ENCODE measurements at regions not wholly inside any gene's neighbourhood (a gene's known extent, or its start where the extent isn't known, plus 50 kb on each side); places are given as distances from the start of the nearest gene placed in this dataset.
A peak's percentile ranks its signal among the peaks of the same experiment; 100 is the strongest.

DNA sequence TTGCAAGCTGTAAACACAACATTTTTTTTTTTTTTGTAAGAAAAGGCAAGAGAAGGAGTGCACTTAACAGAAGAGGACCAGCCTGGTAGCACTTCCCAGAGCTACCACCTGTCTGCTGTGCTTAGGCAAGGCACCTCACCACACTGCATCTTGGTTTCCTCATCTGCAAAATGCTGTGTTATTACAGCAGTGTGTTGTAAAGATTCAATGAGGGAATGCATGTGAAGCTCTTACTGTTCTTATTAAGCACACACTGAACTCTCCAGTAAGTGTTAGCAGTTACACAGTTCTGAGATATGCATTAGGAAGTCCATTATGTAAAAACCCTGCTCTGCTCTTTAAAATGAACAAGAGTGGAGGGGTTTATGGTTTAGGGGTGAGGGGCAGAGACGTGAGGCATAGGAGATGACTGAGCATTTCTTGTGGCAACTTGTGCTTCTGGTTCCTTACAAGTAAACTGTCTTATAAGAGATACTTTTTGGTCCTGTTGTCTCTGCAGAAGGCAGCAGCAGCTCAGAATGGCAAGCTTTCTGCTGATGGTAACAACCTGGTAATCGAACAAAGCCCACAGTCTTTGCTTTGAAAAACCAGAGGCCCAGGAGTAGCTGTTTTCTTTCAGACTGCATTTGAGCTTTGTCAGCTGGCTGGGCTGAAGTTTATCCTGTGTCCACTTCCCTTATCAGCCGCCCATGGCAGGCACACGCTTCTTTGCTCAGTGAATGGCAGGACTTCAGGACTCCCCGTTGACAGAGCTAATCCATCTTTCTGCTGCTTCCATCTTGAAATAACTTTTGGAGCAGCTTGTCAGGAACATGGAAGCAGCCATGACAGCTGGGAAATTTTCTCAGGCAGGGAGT lies 98.8 kb upstream of the BMPER start:
- Histone ChIP-seq H3K27me3 (ENCODE audit: control insufficient read depth, insufficient read depth, low read length) (no peaks in the 10 kb centered on the region), H3K27ac (ENCODE audit: low read depth, low read length) (no peak overlapping the region), H3K4me3 (ENCODE audit: low read depth, low read length) (no peak overlapping the region), H3K9me3 (ENCODE audit: control insufficient read depth, insufficient read depth, low read length) (no peaks in the 10 kb centered on the region; the same call in 1 of the 2 replicates)
- no peak for DNase-seq (ENCODE audit: low read depth, low spot score)
- TF ChIP-seq, protein P1, sequence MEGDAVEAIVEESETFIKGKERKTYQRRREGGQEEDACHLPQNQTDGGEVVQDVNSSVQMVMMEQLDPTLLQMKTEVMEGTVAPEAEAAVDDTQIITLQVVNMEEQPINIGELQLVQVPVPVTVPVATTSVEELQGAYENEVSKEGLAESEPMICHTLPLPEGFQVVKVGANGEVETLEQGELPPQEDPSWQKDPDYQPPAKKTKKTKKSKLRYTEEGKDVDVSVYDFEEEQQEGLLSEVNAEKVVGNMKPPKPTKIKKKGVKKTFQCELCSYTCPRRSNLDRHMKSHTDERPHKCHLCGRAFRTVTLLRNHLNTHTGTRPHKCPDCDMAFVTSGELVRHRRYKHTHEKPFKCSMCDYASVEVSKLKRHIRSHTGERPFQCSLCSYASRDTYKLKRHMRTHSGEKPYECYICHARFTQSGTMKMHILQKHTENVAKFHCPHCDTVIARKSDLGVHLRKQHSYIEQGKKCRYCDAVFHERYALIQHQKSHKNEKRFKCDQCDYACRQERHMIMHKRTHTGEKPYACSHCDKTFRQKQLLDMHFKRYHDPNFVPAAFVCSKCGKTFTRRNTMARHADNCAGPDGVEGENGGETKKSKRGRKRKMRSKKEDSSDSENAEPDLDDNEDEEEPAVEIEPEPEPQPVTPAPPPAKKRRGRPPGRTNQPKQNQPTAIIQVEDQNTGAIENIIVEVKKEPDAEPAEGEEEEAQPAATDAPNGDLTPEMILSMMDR (IDR thresholded peaks at IDR 0.05; ENCODE audit: low read depth, low read length): no peak
- POLR2A ChIA-PET: interaction anchor here (1.0 kb wide), 1 partner anchor 98 kb away, joined by 3 read pairs; no protein-coding TSS in a partner anchor
- CTCF ChIA-PET: interaction anchor here (1.1 to 2.0 kb wide), 5 partner anchors 48 to 563 kb away, joined by 3 to 13 read pairs (median 6); no protein-coding TSS in a partner anchor

- POLR2A ChIA-PET: interaction anchor here (1.0 kb wide), 1 partner anchor 97 kb away, joined by 3 read pairs; no protein-coding TSS in a partner anchor
- CTCF ChIA-PET: interaction anchor here (1.1 to 2.0 kb wide), 4 partner anchors 49 to 348 kb away, joined by 3 to 13 read pairs (median 6); no protein-coding TSS in a partner anchor
- H3K27me3 ChIP-seq (ENCODE audit: control insufficient read depth, insufficient read depth, low read length): no peaks in the 10 kb centered on the region
- no peak for DNase-seq (ENCODE audit: low read depth, low spot score)
- H3K9me3 ChIP-seq (ENCODE audit: control insufficient read depth, insufficient read depth, low read length): no peaks in the 10 kb centered on the region; the same call in 1 of the 2 replicates
- H3K27ac ChIP-seq (ENCODE audit: low read depth, low read length): no peak overlapping the region
- TF ChIP-seq, protein P1 (IDR thresholded peaks at IDR 0.05; ENCODE audit: low read depth, low read length): no peak
- H3K4me3 ChIP-seq (ENCODE audit: low read depth, low read length): no peak overlapping the region
These were observed 98.2 kb upstream of the BMPER start for GRCh38 chr7:33807155-33807530.

DNA sequence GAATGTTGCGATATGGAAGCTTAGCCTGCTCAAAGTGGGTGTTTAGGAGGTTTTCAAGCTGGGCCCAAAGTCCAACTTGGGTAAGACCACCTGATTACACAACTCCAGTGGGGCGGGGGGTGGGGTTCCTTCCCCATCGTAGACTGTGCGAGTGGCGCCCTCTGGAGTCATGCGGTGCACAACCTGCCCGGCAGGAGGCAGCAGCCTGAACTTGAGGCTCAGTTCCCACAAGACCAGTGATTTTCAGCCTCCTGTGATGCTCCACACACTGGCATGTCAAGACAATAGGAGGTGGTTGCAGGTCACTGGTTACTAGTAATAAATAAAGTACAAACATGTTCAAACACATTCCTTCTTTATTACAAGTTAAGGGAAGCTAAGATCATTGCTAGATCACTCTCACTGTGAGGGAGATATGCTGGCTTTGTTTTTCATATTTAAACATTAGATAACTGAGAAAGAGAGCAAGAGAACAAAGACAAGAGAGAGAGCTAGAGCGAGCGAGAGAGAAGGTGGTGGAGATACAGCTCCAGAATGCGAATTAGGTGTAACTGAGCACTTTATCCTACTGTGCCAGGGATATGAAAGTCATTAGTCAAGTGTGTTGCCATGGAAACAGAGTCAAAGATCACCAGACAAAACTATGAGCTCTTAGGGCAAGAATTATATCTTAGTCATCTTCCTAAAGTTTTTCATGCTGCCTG lies 97.4 kb upstream of the BMPER start:
- Histone ChIP-seq H3K27ac (ENCODE audit: low read depth, low read length) (no peak overlapping the region), H3K4me3 (ENCODE audit: low read depth, low read length) (no peak overlapping the region), H3K27me3 (ENCODE audit: control insufficient read depth, insufficient read depth, low read length) (no peaks in the 10 kb centered on the region), H3K9me3 (ENCODE audit: control insufficient read depth, insufficient read depth, low read length) (no peaks in the 10 kb centered on the region; the same call in 1 of the 2 replicates)
- ChIA-PET CTCF (interaction anchor here (0.6 to 2.3 kb wide), 10 partner anchors 11 to 565 kb away, joined by 3 to 11 read pairs (median 3); no protein-coding TSS in a partner anchor), POLR2A (interaction anchor here (1.0 kb wide), 1 partner anchor 96 kb away, joined by 3 read pairs; no protein-coding TSS in a partner anchor)
- TF ChIP-seq, protein P1 (IDR thresholded peaks at IDR 0.05; ENCODE audit: low read depth, low read length): peak; percentile 42
- no peak for DNase-seq (ENCODE audit: low read depth, low spot score)

DNA sequence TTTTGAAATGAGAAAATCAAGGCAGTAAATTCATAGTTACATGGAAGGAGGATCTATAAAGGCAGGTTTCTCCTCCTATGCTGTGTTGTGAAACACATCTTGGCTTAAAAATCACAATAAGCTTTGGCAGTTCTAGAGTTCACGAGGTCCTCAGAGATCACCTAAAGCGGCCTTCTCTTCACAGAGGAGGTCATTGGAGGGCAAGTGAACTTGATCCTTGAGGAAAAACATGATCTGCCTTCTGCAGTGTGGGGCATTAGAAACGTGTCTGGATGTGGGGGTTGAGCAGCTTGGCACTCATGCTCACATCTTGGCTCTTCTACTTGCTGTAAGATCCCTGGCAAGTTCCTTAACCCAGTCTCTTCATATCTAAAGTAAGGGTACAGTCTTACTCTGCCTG lies 96.1 kb upstream of the BMPER start:
- Histone ChIP-seq H3K4me3 (ENCODE audit: low read depth, low read length) (no peak overlapping the region), H3K27ac (ENCODE audit: low read depth, low read length) (no peak overlapping the region), H3K9me3 (ENCODE audit: control insufficient read depth, insufficient read depth, low read length) (no peaks in the 10 kb centered on the region; the same call in 1 of the 2 replicates), H3K27me3 (ENCODE audit: control insufficient read depth, insufficient read depth, low read length) (no peaks in the 10 kb centered on the region)
- TF ChIP-seq, protein P1 (IDR thresholded peaks at IDR 0.05; ENCODE audit: low read depth, low read length): no peak
- ChIA-PET POLR2A (no interaction called here), CTCF (interaction anchor here (2.3 kb wide), 1 partner anchor 124 kb away, joined by 11 read pairs; no protein-coding TSS in a partner anchor)
- DNase-seq (ENCODE audit: low read depth, low spot score): no peak

All from AG04450 (cell line).